Esophagus (tissue), 2 donors: ENCODE measurements at regions not wholly inside any gene's neighbourhood (a gene's known extent, or its start where the extent isn't known, plus 50 kb on each side); places are given as distances from the start of the nearest gene placed in this dataset.
"Not testable (repeated sequence)": the region's sequence is repeated elsewhere in the genome, so short reads cannot be mapped to it uniquely, and the experiment has no call there.

Source experiments
- H3K27ac ChIP-seq, 2 donors: one replicate each; pipeline ENCODE4 v1.5.1; 2013; ENCODE audit warnings: low read depth in 2 of 2, mild to moderate bottlenecking in 2 of 2, inconsistent platforms in 1 of 2, low read length in 1 of 2, moderate library complexity in 1 of 2
- H3K27me3 ChIP-seq, 2 donors: one replicate each; pipeline ENCODE4 v1.6.1; 2013; ENCODE audit warnings: low read length in 2 of 2, control low read depth in 1 of 2, mild to moderate bottlenecking in 1 of 2; ENCODE audit not compliant: insufficient read depth in 2 of 2, control insufficient read depth in 1 of 2
- H3K36me3 ChIP-seq, 2 donors: one replicate each; pipeline ENCODE4 v1.6.1; 2013; ENCODE audit warnings: low read length in 1 of 2; ENCODE audit not compliant: control insufficient read depth in 2 of 2, insufficient read depth in 2 of 2
- H3K4me1 ChIP-seq, 2 donors: one replicate each; pipeline ENCODE4 v1.6.1; 2013; ENCODE audit warnings: low read length in 1 of 2; ENCODE audit not compliant: control insufficient read depth in 2 of 2, insufficient read depth in 2 of 2
- H3K4me3 ChIP-seq, 2 donors: one replicate each; pipeline ENCODE4 v1.5.1; 2013; ENCODE audit warnings: low read length in 2 of 2, mild to moderate bottlenecking in 2 of 2, low read depth in 1 of 2, moderate library complexity in 1 of 2
- H3K9me3 ChIP-seq, 2 donors: one replicate each; pipeline ENCODE4 v1.6.1; 2013; ENCODE audit warnings: mild to moderate bottlenecking in 2 of 2, low read depth in 1 of 2, low read length in 1 of 2, moderate library complexity in 1 of 2; ENCODE audit not compliant: control insufficient read depth in 2 of 2, insufficient read depth in 1 of 2
- WGBS, 2 donors: extraction: QIAGEN DNeasy Blood & Tissue Kit; methylation state at CpG; one replicate each; pipeline ENCODE4 v1.1.7; 2013; 5-methylcytosine and 5-hydroxymethylcytosine counted together
- donor health status: healthy with polysubstance abuse.
- donor health status: Bipolar disorder and iron deficiency.

- H3K27ac ChIP-seq, H3K27me3 ChIP-seq, H3K4me3 ChIP-seq, H3K9me3 ChIP-seq, H3K4me1 ChIP-seq, H3K36me3 ChIP-seq: not testable (repeated sequence)
- WGBS, 2 donors = 71 to 77% methylated on average over 9 of the region's 9 CpGs
Observed at GRCh38 chr10:130718744-130719447, 582.7 kb downstream of the GLRX3 start.

- Histone ChIP-seq H3K27ac (no peak overlapping the region), H3K4me3 (no peak overlapping the region), H3K9me3 (peaks cover 0 to 5% of the 10 kb centered on the region in 2 donors), H3K4me1 (no peaks in the 10 kb centered on the region), H3K27me3 (no peaks in the 10 kb centered on the region), H3K36me3 (no peaks in the 10 kb centered on the region)
- WGBS, 2 donors = 60 to 68% methylated on average over 2 of the region's 2 CpGs
Observed at GRCh38 chr10:130719448-130719752, 583.2 kb downstream of the GLRX3 start.

- H3K9me3 ChIP-seq = peaks cover 0 to 2% of the 10 kb centered on the region in 2 donors
- no peaks in the 10 kb centered on the region for H3K27me3 ChIP-seq
- no peaks in the 10 kb centered on the region for H3K36me3 ChIP-seq
- H3K4me3 ChIP-seq = no peak overlapping the region
- WGBS, 2 donors = 79% methylated on average over 5 of the region's 5 CpGs
- no peaks in the 10 kb centered on the region for H3K4me1 ChIP-seq
- no peak overlapping the region for H3K27ac ChIP-seq
Observed at GRCh38 chr10:130720235-130720634, 584.0 kb downstream of the GLRX3 start.

- Histone ChIP-seq H3K27ac (no peak overlapping the region), H3K9me3 (no peaks in the 10 kb centered on the region), H3K4me3 (no peak overlapping the region), H3K36me3 (no peaks in the 10 kb centered on the region), H3K27me3 (no peaks in the 10 kb centered on the region), H3K4me1 (no peaks in the 10 kb centered on the region)
- WGBS, 2 donors = 68 to 74% methylated on average over 14 of the region's 14 CpGs
Observed at GRCh38 chr10:130721971-130722370, 585.8 kb downstream of the GLRX3 start.

- Histone ChIP-seq H3K27me3 (no peaks in the 10 kb centered on the region), H3K4me3 (no peak overlapping the region), H3K9me3 (no peaks in the 10 kb centered on the region), H3K27ac (no peak overlapping the region), H3K4me1 (no peaks in the 10 kb centered on the region), H3K36me3 (no peaks in the 10 kb centered on the region)
- WGBS, 2 donors = 83 to 87% methylated on average over 3 of the region's 3 CpGs
Observed at GRCh38 chr10:130723704-130724103, 587.5 kb downstream of the GLRX3 start.

- peaks cover 0 to 2% of the 10 kb centered on the region in 2 donors for H3K9me3 ChIP-seq
- no peaks in the 10 kb centered on the region for H3K27me3 ChIP-seq
- 74 to 82% methylated on average over 7 of the region's 7 CpGs for WGBS, 2 donors
- no peak overlapping the region for H3K27ac ChIP-seq
- H3K4me3 ChIP-seq = no peak overlapping the region
- no peaks in the 10 kb centered on the region for H3K4me1 ChIP-seq
- no peaks in the 10 kb centered on the region for H3K36me3 ChIP-seq
Observed at GRCh38 chr10:130725474-130725970, 586.0 kb downstream of the TCERG1L start.

GRCh38 chr10:130726996-130727725 lies 584.4 kb downstream of the TCERG1L start:
- Histone ChIP-seq H3K9me3 (peaks cover 0 to 2% of the 10 kb centered on the region in 2 donors), H3K27ac (no peak overlapping the region), H3K4me3 (no peak overlapping the region), H3K4me1 (no peaks in the 10 kb centered on the region), H3K27me3 (no peaks in the 10 kb centered on the region), H3K36me3 (no peaks in the 10 kb centered on the region)
- 86 to 87% methylated on average over 23 of the region's 23 CpGs for WGBS, 2 donors

- Histone ChIP-seq H3K4me1 (no peaks in the 10 kb centered on the region), H3K27me3 (no peaks in the 10 kb centered on the region), H3K27ac (no peak overlapping the region), H3K4me3 (no peak overlapping the region), H3K9me3 (peaks cover 0 to 2% of the 10 kb centered on the region in 2 donors), H3K36me3 (no peaks in the 10 kb centered on the region)
- 69% methylated on average over 15 of the region's 15 CpGs for WGBS, 2 donors
Observed at GRCh38 chr10:130727766-130728490, 583.6 kb downstream of the TCERG1L start.

GRCh38 chr10:130728531-130729215 lies 582.8 kb downstream of the TCERG1L start:
- Histone ChIP-seq H3K4me1 (no peaks in the 10 kb centered on the region), H3K9me3 (peaks cover 0 to 2% of the 10 kb centered on the region in 2 donors), H3K36me3 (no peaks in the 10 kb centered on the region), H3K27ac (no peak overlapping the region), H3K4me3 (no peak overlapping the region), H3K27me3 (no peaks in the 10 kb centered on the region)
- 81 to 84% methylated on average over 23 of the region's 23 CpGs for WGBS, 2 donors
